DMS153 treated with DMSO at 0.1 percent for 48 hours (cell line): ENCODE measurements at regions not wholly inside any gene's neighbourhood (a gene's known extent, or its start where the extent isn't known, plus 50 kb on each side); places are given as distances from the start of the nearest gene placed in this dataset.

Source experiments
- DNase-seq: peaks from one replicate; lab custom pipeline; 2025; ENCODE audit not compliant: unreplicated experiment; lab: John Stamatoyannopoulos, UW

- DNase-seq = no peak
Measured at GRCh38 chr11:80502511-80502910, 1061.7 kb upstream of the TENM4 start.

- no peak for DNase-seq
Measured at GRCh38 chr11:80495116-80495515, 1054.3 kb upstream of the TENM4 start.

GRCh38 chr11:80487952-80488351 is 1047.1 kb upstream of the TENM4 start:
- DNase-seq = no peak

- no peak for DNase-seq
Measured at GRCh38 chr11:80486678-80487077, 1045.8 kb upstream of the TENM4 start.

- DNase-seq = no peak
Measured at GRCh38 chr11:80477178-80477577, 1036.3 kb upstream of the TENM4 start.

GRCh38 chr11:80473562-80473961 is 1032.7 kb upstream of the TENM4 start:
- DNase-seq = no peak

GRCh38 chr11:80469871-80470270 is 1029.0 kb upstream of the TENM4 start:
- no peak for DNase-seq

- no peak for DNase-seq
Measured at GRCh38 chr11:80466570-80466969, 1025.7 kb upstream of the TENM4 start.

GRCh38 chr11:80462211-80462610 is 1021.4 kb upstream of the TENM4 start:
- no peak for DNase-seq

- DNase-seq = no peak
Measured at GRCh38 chr11:80458376-80458775, 1017.5 kb upstream of the TENM4 start.

GRCh38 chr11:80457823-80458222 is 1017.0 kb upstream of the TENM4 start:
- DNase-seq = no peak

- DNase-seq = no peak
Measured at GRCh38 chr11:80455818-80456217, 1015.0 kb upstream of the TENM4 start.

GRCh38 chr11:80451105-80451504 is 1010.3 kb upstream of the TENM4 start:
- no peak for DNase-seq

GRCh38 chr11:80448709-80449108 is 1007.9 kb upstream of the TENM4 start:
- DNase-seq = no peak

GRCh38 chr11:80443177-80443576 is 1002.3 kb upstream of the TENM4 start:
- no peak for DNase-seq

- DNase-seq = no peak
Measured at GRCh38 chr11:80441821-80442220, 1001.0 kb upstream of the TENM4 start.

- DNase-seq = no peak
Measured at GRCh38 chr11:80440835-80441234, 1000.0 kb upstream of the TENM4 start.

- DNase-seq = no peak
Measured at GRCh38 chr11:80436547-80436946, 995.7 kb upstream of the TENM4 start.

GRCh38 chr11:80435345-80435744 is 994.5 kb upstream of the TENM4 start:
- DNase-seq = no peak

- no peak for DNase-seq
Measured at GRCh38 chr11:80432057-80432456, 991.2 kb upstream of the TENM4 start.

GRCh38 chr11:80424012-80424695 is 983.3 kb upstream of the TENM4 start:
- no peak for DNase-seq

- no peak for DNase-seq
Measured at GRCh38 chr11:80420374-80420773, 979.5 kb upstream of the TENM4 start.

GRCh38 chr11:80417681-80418080 is 976.9 kb upstream of the TENM4 start:
- DNase-seq = no peak
